Activated T-cell treated with anti-CD3 and anti-CD28 coated beads, Interleukin-2, amount 50 U/mL, for 24 hours (primary cell): ENCODE measurements at regions not wholly inside any gene's neighbourhood (a gene's known extent, or its start where the extent isn't known, plus 50 kb on each side); places are given as distances from the start of the nearest gene placed in this dataset.

Experiments used
- DNase-seq: peaks from one replicate; pipeline ENCODE4 v3.0.0-alpha.2; 2020
- H3K27ac Mint-ChIP-seq: 2 replicates; pipeline ENCODE4 v1.8.0; 2020; ENCODE audit warnings: mild to moderate bottlenecking, mixed read lengths
- H3K27me3 Mint-ChIP-seq: 2 replicates; pipeline ENCODE4 v1.8.0; 2020; ENCODE audit warnings: mixed read lengths
- H3K36me3 Mint-ChIP-seq: 2 replicates; pipeline ENCODE4 v1.8.0; 2020; ENCODE audit warnings: low read depth, mixed read lengths
- H3K4me1 Mint-ChIP-seq: 2 replicates; pipeline ENCODE4 v1.8.0; 2020; ENCODE audit warnings: low read depth, mixed read lengths
- H3K4me3 Mint-ChIP-seq: 2 replicates; pipeline ENCODE4 v1.8.0; 2020; ENCODE audit warnings: mild to moderate bottlenecking, moderate library complexity, mixed read lengths
- H3K9me3 Mint-ChIP-seq: 2 replicates; pipeline ENCODE4 v1.8.0; 2020; ENCODE audit warnings: mixed read lengths

DNA sequence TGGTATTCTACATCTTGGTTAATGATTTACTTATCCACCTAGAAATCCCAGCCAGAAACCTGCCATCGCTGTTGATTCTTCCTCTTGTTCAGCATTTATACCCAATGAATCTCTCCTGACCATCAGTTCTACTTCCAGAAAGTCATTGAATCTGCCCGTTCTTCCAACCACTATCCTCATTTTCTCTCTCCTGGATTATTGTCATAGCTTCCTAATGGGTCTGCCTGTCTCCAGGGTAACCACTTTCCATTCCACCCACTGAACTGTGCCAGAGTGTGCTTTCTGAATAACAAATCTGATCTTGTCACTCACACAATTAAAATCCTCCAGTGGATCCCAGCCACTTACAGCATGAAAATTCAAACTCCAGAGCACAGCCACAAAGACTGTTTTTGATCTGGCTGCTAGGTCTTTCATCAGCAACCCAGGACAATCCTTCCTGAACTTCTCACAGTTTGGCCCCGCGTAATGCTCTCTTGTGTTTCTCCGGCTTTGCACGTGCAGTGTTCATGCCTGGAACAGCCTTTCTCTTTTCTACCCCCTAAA lies 330.6 kb downstream of the SPRY2 start:
- H3K27me3 Mint-ChIP-seq: no peaks in the 10 kb centered on the region
- no peaks in the 10 kb centered on the region for H3K4me1 Mint-ChIP-seq
- H3K27ac Mint-ChIP-seq: no peak overlapping the region
- no peaks in the 10 kb centered on the region for H3K9me3 Mint-ChIP-seq
- H3K36me3 Mint-ChIP-seq: no peaks in the 10 kb centered on the region
- H3K4me3 Mint-ChIP-seq: no peak overlapping the region
- no peak for DNase-seq

DNA sequence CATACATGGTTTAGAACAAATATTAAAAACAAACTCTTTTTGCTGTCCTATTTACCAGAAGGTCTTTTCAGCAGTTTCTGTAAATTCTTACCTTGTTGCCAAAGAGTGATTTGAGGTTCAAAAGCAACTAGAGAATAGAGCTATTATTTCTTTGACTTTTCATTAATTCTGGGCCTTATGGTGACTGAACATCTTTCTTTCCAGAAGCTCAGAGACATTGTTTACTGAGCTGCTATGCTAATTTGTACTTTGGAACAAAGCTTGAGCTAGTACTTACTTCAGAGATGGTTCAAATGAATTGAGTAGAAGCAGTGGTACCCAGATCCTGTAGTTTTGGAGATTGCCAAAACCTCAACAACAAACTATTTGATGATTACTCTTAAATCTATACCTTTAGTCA lies 331.2 kb downstream of the SPRY2 start:
- Mint-ChIP-seq H3K36me3 (no peaks in the 10 kb centered on the region), H3K9me3 (no peaks in the 10 kb centered on the region), H3K4me1 (no peaks in the 10 kb centered on the region), H3K27me3 (no peaks in the 10 kb centered on the region), H3K27ac (no peak overlapping the region), H3K4me3 (no peak overlapping the region)
- no peak for DNase-seq

DNA sequence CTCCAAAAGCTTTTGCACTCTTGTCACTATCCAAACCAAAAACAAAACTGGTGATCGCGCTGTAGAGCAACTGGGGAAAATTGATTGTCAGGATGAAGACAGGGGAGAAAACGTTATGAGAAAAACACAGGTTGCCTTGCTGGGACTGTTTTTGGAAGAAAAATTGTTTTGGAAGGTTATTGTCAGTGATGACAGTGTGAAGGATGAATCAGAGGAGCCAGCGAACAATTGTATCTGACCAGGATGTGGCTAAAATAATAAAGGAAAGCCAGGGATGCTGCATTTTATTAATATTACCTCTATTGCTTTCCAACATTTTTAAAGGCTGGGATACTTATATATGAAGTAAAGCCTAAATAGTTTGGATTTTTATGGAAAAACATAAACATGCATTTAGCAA lies 334.0 kb downstream of the SPRY2 start:
- no peak overlapping the region for H3K27ac Mint-ChIP-seq
- no peaks in the 10 kb centered on the region for H3K9me3 Mint-ChIP-seq
- no peaks in the 10 kb centered on the region for H3K4me1 Mint-ChIP-seq
- no peak for DNase-seq
- no peak overlapping the region for H3K4me3 Mint-ChIP-seq
- no peaks in the 10 kb centered on the region for H3K27me3 Mint-ChIP-seq
- no peaks in the 10 kb centered on the region for H3K36me3 Mint-ChIP-seq

DNA sequence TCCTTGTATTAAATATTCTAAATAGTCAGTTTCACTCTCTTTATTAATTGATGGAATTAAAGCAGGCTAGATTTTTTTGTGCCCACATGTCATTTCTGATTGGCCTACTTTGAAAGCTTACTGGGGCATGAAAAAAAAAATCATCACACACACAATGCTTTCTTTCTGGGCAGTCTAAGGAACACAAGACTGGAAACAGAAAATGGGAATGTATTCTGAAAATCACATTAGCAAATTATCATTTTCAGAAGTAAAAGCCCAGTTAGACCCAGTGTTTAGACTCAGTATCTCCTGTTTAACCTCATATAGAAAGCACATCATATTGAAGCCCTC lies 339.4 kb downstream of the SPRY2 start:
- Mint-ChIP-seq H3K4me3 (no peak overlapping the region), H3K36me3 (no peaks in the 10 kb centered on the region), H3K4me1 (no peaks in the 10 kb centered on the region), H3K27ac (no peak overlapping the region), H3K9me3 (peaks cover 3% of the 10 kb centered on the region), H3K27me3 (no peaks in the 10 kb centered on the region)
- DNase-seq: no peak

DNA sequence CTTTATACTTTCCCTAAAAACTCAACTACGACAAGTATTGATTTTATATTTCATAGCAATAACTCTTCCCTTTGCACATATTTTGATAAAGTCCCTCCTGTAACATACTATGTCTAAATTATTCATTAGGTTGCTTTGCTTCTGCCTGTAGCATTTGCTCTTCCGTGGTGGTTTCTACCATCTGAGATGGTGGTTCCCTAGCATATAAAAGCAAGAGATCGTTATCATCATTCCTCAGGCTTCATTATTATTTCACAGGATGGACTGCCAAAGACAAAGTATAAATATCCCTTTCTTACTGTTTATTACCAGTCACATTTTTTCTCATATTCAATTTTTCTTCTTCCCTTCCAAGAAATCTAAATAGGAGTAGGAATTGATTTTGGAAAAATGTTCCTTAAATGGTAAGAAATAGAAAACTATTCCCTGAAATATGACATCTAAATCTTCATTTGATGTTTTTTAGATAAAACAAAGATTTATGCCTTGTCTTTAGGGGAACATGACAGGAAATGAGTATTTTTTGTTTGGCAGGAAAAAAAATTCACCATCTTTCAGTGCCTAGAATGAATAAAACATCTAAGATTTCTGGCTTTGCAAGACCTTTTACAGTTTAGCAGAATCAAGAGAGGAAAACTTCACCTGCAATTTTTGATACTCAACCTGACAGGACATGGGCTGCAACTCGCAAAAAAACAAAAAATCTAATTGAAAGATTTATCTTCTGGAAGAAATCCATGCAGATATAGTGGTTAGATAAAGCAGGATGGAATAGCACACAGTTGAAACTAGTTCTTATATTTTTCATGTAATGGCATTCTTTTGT lies 340.0 kb downstream of the SPRY2 start:
- H3K9me3 Mint-ChIP-seq: peaks cover 4% of the 10 kb centered on the region
- no peaks in the 10 kb centered on the region for H3K27me3 Mint-ChIP-seq
- H3K36me3 Mint-ChIP-seq: no peaks in the 10 kb centered on the region
- no peak for DNase-seq
- H3K4me1 Mint-ChIP-seq: no peaks in the 10 kb centered on the region
- H3K27ac Mint-ChIP-seq: no peak overlapping the region
- H3K4me3 Mint-ChIP-seq: no peak overlapping the region

DNA sequence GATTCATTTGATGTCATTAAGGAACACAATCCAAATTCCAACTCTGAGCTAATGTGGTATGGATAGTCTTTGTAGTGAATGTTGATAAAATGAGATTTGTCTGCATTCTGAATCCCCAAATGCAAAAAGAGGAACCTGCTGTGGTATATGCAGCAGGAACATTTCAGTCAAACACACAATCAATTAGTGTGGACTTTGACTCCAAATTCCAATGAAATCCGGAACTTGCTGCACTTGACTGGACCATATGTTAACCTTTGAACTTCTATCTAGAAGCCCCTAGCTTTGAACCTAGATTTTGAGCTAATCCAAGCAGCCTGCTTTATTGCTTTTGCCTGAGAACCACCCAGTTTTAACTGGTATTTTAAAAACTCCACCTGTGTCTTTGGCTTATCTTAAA lies 341.3 kb downstream of the SPRY2 start:
- H3K27ac Mint-ChIP-seq: no peak overlapping the region
- H3K4me1 Mint-ChIP-seq: no peaks in the 10 kb centered on the region
- no peak overlapping the region for H3K4me3 Mint-ChIP-seq
- no peak for DNase-seq
- H3K36me3 Mint-ChIP-seq: no peaks in the 10 kb centered on the region
- peaks cover 7% of the 10 kb centered on the region for H3K9me3 Mint-ChIP-seq
- no peaks in the 10 kb centered on the region for H3K27me3 Mint-ChIP-seq

DNA sequence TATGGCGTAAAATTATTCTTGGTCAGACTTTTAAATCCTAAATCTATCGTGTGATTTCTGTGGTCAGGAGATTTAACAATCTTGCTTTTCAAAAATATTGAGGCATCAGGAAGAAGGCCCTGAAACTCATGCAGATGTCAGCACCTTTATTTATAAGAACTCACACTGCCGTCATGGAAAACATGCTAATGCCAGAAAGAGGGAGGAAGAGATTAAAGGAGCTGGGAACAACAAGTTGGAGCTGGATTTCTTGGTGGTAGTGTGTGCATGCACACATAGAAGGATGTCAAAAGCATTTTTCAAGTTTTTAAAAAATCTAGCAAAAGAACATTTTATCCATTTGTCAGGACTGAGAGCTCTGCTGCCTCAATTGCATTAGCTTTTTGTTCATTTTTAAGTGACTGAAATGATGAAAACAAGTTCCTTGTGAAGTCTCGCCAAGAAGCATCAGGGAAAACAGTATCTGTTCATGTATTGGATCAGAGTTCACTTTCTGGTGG lies 342.5 kb downstream of the SPRY2 start:
- no peaks in the 10 kb centered on the region for H3K36me3 Mint-ChIP-seq
- H3K4me1 Mint-ChIP-seq: no peaks in the 10 kb centered on the region
- no peak for DNase-seq
- H3K4me3 Mint-ChIP-seq: no peak overlapping the region
- H3K27me3 Mint-ChIP-seq: no peaks in the 10 kb centered on the region
- peaks cover 7% of the 10 kb centered on the region for H3K9me3 Mint-ChIP-seq
- no peak overlapping the region for H3K27ac Mint-ChIP-seq

DNA sequence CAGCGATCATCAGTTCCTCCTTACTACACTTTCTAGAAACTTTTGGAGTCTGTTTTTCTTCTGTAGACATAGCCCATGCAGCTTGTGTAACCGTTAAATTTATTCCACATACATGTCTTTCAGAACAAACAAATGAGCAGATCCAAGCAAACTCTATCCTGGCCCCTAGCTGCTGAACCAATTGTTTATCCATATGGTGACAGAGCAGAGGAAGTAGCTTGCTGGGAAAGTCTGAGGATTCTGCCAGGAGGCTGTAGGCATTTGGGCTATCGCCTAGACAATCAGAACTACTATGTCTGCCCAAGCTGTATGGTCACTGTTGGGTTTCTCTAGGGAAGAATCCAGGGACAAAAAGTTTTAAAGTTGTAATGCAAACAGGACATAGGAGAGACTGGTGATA lies 343.7 kb downstream of the SPRY2 start:
- no peaks in the 10 kb centered on the region for H3K27me3 Mint-ChIP-seq
- H3K4me3 Mint-ChIP-seq: no peak overlapping the region
- no peaks in the 10 kb centered on the region for H3K36me3 Mint-ChIP-seq
- H3K9me3 Mint-ChIP-seq: peaks cover 7% of the 10 kb centered on the region
- no peak overlapping the region for H3K27ac Mint-ChIP-seq
- no peak for DNase-seq
- H3K4me1 Mint-ChIP-seq: no peaks in the 10 kb centered on the region

DNA sequence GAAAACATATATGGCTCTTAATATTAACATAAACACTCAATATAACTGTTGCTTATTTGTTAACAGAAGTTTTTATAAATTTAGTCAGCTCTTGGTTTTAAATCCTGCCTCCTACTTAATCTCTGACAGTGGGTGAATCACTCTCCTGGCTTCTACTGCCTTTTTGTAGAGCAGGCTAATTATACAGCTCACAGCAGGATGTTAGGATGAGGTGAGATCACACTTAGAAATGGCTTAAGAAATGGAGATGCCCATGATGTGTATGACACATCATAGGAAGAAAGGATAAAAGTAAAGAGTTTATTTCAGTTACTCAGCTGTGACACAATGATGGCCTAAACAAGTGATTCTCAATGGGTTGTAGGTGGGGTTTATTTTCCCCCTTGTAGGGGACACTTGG lies 345.6 kb downstream of the SPRY2 start:
- no peaks in the 10 kb centered on the region for H3K36me3 Mint-ChIP-seq
- no peak for DNase-seq
- no peaks in the 10 kb centered on the region for H3K27me3 Mint-ChIP-seq
- H3K4me3 Mint-ChIP-seq: no peak overlapping the region
- no peak overlapping the region for H3K27ac Mint-ChIP-seq
- H3K9me3 Mint-ChIP-seq: peaks cover 7% of the 10 kb centered on the region
- no peaks in the 10 kb centered on the region for H3K4me1 Mint-ChIP-seq

DNA sequence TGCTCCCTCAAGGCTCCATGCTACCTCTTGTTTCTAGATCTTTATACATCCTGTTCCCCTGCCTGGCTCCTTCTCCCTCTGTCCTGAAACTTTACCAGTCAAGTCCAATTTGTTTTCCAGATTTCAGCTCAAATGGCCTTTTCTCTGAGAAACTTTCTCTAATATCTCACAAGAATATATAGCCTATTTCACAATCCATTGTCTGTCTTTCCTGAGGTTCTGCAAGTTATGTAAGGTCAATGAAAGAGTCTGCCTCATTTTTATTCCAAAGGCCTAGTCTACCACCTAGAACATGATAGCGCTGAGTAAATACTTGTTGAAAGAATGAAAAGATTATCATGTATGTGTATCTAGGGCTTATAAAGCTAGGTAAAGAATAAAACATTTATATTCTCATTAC lies 348.8 kb downstream of the SPRY2 start:
- H3K4me1 Mint-ChIP-seq: no peaks in the 10 kb centered on the region
- H3K36me3 Mint-ChIP-seq: no peaks in the 10 kb centered on the region
- no peak for DNase-seq
- H3K9me3 Mint-ChIP-seq: peaks cover 7% of the 10 kb centered on the region
- H3K27me3 Mint-ChIP-seq: no peaks in the 10 kb centered on the region
- no peak overlapping the region for H3K4me3 Mint-ChIP-seq
- no peak overlapping the region for H3K27ac Mint-ChIP-seq

DNA sequence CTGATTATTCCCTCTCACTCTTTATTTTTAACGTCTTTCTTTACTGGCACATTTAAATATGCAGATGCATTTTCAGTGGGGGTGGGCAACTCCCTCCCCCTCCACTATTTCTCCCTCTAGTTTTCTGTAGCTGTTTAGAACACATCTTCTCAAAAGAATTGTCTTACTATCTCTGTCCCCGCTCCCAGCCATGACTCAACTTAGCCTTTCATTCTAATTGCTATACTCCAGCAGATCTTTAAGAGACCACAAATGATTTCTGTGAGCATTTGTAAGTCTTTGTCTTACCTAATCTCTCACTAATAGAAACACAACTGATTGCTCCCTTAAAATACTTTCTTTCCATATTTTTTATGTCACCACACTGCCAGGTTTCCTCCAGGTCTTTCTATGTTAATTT lies 350.9 kb downstream of the SPRY2 start:
- Mint-ChIP-seq H3K4me3 (no peak overlapping the region), H3K36me3 (no peaks in the 10 kb centered on the region), H3K27ac (no peak overlapping the region), H3K9me3 (peaks cover 3% of the 10 kb centered on the region), H3K4me1 (no peaks in the 10 kb centered on the region), H3K27me3 (no peaks in the 10 kb centered on the region)
- DNase-seq: no peak

DNA sequence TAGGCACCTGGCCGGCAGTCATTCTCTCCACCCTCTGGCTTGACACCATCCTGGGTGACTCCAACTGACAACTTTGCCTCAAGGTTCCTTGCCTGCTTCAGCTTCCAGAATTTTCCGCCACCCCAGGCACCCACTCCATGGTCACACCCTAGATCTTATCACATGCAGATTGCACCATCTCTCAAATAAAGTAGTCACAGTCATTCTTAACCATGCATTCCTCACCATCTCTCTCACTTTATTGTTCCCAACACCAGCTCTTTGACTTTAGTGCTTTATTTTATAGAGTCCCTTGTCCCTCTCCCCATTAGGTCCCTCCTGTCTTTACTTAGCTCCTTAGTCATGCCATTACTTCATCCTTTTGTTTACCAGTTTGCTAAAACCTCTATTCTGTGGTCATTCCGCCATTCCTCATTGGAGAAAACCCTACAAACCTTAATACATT lies 351.7 kb downstream of the SPRY2 start:
- no peaks in the 10 kb centered on the region for H3K36me3 Mint-ChIP-seq
- DNase-seq: no peak

DNA sequence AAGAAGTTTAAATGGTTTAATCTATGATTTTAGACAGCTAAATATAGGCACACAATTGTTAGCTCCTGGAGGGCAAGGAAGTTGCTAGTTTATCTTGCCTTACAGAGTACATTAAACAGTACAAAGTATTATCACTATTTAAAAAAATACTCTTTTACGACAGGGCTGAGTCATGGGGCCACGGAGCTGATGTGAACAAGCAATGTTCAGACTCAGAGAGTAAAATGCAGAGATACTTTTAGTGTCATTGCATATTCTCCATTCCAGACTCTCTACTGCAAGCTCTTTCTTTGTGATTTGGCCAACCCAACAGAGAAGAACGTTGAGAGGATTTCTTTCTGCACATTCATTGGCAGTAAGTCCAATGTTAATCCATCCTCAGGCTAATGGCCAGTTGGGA lies 352.4 kb downstream of the SPRY2 start:
- Mint-ChIP-seq H3K4me3 (no peak overlapping the region), H3K36me3 (no peaks in the 10 kb centered on the region), H3K9me3 (no peaks in the 10 kb centered on the region), H3K27ac (no peak overlapping the region), H3K27me3 (no peaks in the 10 kb centered on the region), H3K4me1 (no peaks in the 10 kb centered on the region)
- DNase-seq: no peak

More for the DNA sequence above, 351.7 kb downstream of the SPRY2 start:
- Mint-ChIP-seq H3K27me3 (no peaks in the 10 kb centered on the region), H3K27ac (no peak overlapping the region), H3K4me1 (no peaks in the 10 kb centered on the region), H3K4me3 (no peak overlapping the region), H3K9me3 (no peaks in the 10 kb centered on the region)

DNA sequence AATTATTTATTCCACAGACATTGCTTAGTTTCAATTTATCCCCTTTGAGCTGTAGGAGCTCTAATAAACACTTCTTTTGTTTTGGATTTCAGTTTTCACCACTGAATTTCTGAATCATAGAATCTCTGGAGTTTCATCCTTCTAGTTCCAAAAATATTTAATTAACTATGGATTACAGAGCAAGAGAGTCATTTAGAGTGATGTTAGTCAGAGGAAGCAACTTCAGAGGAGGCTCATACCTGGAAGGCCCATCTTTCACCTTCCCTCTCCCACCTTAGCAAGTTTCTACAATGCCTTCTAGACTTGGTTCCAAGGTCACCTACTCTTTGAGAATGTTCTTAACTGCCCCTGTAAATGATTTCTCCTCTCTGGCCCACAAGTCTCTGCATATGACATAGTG lies 353.2 kb downstream of the SPRY2 start:
- H3K36me3 Mint-ChIP-seq: no peaks in the 10 kb centered on the region
- no peaks in the 10 kb centered on the region for H3K4me1 Mint-ChIP-seq
- H3K27ac Mint-ChIP-seq: no peak overlapping the region
- no peak overlapping the region for H3K4me3 Mint-ChIP-seq
- no peaks in the 10 kb centered on the region for H3K9me3 Mint-ChIP-seq
- DNase-seq: no peak
- H3K27me3 Mint-ChIP-seq: no peaks in the 10 kb centered on the region

DNA sequence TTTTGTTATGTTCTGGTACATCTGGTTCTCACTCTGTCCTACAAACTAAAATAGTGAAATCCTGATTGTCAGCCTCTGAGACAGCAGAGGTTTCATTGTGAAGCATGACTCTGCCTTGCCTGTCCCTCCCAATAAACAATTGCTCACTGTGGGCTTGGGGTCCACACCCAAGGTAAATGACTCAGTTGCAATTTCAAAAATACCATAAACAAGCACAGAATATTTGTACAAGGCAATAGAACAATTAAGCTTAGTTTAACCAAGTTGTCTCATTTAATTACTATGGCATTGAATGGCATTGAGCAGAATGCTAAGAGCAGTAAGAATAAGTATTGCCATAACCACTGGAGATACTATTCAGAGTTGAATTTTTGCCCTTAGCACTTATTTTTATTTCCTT lies 353.6 kb downstream of the SPRY2 start:
- no peaks in the 10 kb centered on the region for H3K4me1 Mint-ChIP-seq
- no peak overlapping the region for H3K27ac Mint-ChIP-seq
- no peak overlapping the region for H3K4me3 Mint-ChIP-seq
- H3K36me3 Mint-ChIP-seq: no peaks in the 10 kb centered on the region
- DNase-seq: no peak
- H3K9me3 Mint-ChIP-seq: peaks cover 1% of the 10 kb centered on the region
- no peaks in the 10 kb centered on the region for H3K27me3 Mint-ChIP-seq
